C4-2B (cell line): ENCODE measurements at regions not wholly inside any gene's neighbourhood (a gene's known extent, or its start where the extent isn't known, plus 50 kb on each side); places are given as distances from the start of the nearest gene placed in this dataset.

Source experiments
- ZFX ChIP-seq: fragments of 450-650 bp; IDR thresholded peaks from 2 replicates; pipeline ENCODE4 v1.6.1; 2017
- TF ChIP-seq, protein P1 (sequence below): fragments of 450-650 bp; conservative IDR thresholded peaks from 2 replicates; pipeline ENCODE4 v1.5.1; 2017; ENCODE audit warnings: mild to moderate bottlenecking

DNA sequence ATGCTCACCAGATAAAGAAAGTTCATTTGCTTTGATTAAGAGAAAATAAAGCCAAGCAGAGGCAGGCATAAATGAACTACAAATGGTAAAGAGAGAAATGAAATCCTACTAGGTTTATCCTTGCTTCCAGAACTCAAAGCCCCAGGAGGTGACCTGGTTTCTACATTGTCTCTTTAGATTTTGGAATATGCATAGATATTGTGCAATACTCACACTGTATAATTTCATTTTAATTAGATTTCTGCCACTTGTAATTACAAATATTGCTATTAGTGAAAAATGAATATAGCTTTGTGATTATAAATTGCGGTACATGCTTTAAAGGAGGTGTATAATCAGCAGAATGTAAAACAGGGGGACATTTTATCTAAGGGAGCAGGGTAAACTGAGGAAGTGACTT is 76.9 kb upstream of the NRXN1 start:
- TF ChIP-seq, protein P1, sequence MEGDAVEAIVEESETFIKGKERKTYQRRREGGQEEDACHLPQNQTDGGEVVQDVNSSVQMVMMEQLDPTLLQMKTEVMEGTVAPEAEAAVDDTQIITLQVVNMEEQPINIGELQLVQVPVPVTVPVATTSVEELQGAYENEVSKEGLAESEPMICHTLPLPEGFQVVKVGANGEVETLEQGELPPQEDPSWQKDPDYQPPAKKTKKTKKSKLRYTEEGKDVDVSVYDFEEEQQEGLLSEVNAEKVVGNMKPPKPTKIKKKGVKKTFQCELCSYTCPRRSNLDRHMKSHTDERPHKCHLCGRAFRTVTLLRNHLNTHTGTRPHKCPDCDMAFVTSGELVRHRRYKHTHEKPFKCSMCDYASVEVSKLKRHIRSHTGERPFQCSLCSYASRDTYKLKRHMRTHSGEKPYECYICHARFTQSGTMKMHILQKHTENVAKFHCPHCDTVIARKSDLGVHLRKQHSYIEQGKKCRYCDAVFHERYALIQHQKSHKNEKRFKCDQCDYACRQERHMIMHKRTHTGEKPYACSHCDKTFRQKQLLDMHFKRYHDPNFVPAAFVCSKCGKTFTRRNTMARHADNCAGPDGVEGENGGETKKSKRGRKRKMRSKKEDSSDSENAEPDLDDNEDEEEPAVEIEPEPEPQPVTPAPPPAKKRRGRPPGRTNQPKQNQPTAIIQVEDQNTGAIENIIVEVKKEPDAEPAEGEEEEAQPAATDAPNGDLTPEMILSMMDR = no peak
- TF ChIP-seq ZFX = no peak
